ENCODE measurements at regions not wholly inside any gene's neighbourhood (a gene's known extent, or its start where the extent isn't known, plus 50 kb on each side); places are given as distances from the start of the nearest gene placed in this dataset.

- Histone ChIP-seq H3K4me3 (ENCODE audit: low read length) (no peak overlapping the region), H3K4me1 (ENCODE audit: control insufficient read depth, low read length) (no peaks in the 10 kb centered on the region), H3K4me2 (ENCODE audit: low read length) (no peak overlapping the region), H3K9me3 (ENCODE audit: control insufficient read depth, insufficient read depth, low read length) (no peaks in the 10 kb centered on the region), H3K27ac (ENCODE audit: low read depth, low read length) (no peak overlapping the region), H3K36me3 (ENCODE audit: control insufficient read depth, low read length) (no peaks in the 10 kb centered on the region), H3K27me3 (ENCODE audit: control insufficient read depth, low read length) (no peaks in the 10 kb centered on the region), H3K79me2 (ENCODE audit: control insufficient read depth, low read length) (no peaks in the 10 kb centered on the region), H4K20me1 (ENCODE audit: control insufficient read depth, insufficient read depth, low read depth, low read length) (no peaks in the 10 kb centered on the region), H3K9me2 (replicated peaks; ENCODE audit: control insufficient read depth, low read length) (no peaks in the 10 kb centered on the region), H3F3A (ENCODE audit: control insufficient read depth, insufficient read depth) (no peaks in the 10 kb centered on the region)
- TF ChIP-seq CTCF (IDR thresholded peaks at IDR 0.05; ENCODE audit: low read depth, low read length, poor library complexity, severe bottlenecking) = no peak
- no peak for TF ChIP-seq EZH2phosphoT487 (IDR thresholded peaks at IDR 0.05; ENCODE audit: borderline replicate concordance, low read length)
Measured at GRCh38 chr13:53545340-53545941, 516.8 kb downstream of the OLFM4 start.

GRCh38 chr13:53560556-53560955 lies 531.9 kb downstream of the OLFM4 start:
- no peak overlapping the region for H3K27ac ChIP-seq (ENCODE audit: low read depth, low read length)
- no peak overlapping the region for H3K4me2 ChIP-seq (ENCODE audit: low read length)
- H3K4me3 ChIP-seq (ENCODE audit: low read length) = no peak overlapping the region
- H3F3A ChIP-seq (ENCODE audit: control insufficient read depth, insufficient read depth) = no peaks in the 10 kb centered on the region
- TF ChIP-seq CTCF (IDR thresholded peaks at IDR 0.05; ENCODE audit: low read depth, low read length, poor library complexity, severe bottlenecking) (no peak), EZH2phosphoT487 (IDR thresholded peaks at IDR 0.05; ENCODE audit: borderline replicate concordance, low read length) (no peak)
- no peaks in the 10 kb centered on the region for H3K36me3 ChIP-seq (ENCODE audit: control insufficient read depth, low read length)
- H3K9me3 ChIP-seq (ENCODE audit: control insufficient read depth, insufficient read depth, low read length) = no peaks in the 10 kb centered on the region
- H4K20me1 ChIP-seq (ENCODE audit: control insufficient read depth, insufficient read depth, low read depth, low read length) = no peaks in the 10 kb centered on the region
- H3K9me2 ChIP-seq (replicated peaks; ENCODE audit: control insufficient read depth, low read length) = no peaks in the 10 kb centered on the region
- no peaks in the 10 kb centered on the region for H3K4me1 ChIP-seq (ENCODE audit: control insufficient read depth, low read length)
- no peaks in the 10 kb centered on the region for H3K79me2 ChIP-seq (ENCODE audit: control insufficient read depth, low read length)
- no peaks in the 10 kb centered on the region for H3K27me3 ChIP-seq (ENCODE audit: control insufficient read depth, low read length)

GRCh38 chr13:53562419-53562818 lies 533.8 kb downstream of the OLFM4 start:
- no peaks in the 10 kb centered on the region for H3K79me2 ChIP-seq (ENCODE audit: control insufficient read depth, low read length)
- no peak for TF ChIP-seq EZH2phosphoT487 (IDR thresholded peaks at IDR 0.05; ENCODE audit: borderline replicate concordance, low read length)
- no peak for TF ChIP-seq CTCF (IDR thresholded peaks at IDR 0.05; ENCODE audit: low read depth, low read length, poor library complexity, severe bottlenecking)
- H3K4me1 ChIP-seq (ENCODE audit: control insufficient read depth, low read length) = no peaks in the 10 kb centered on the region
- no peak overlapping the region for H3K27ac ChIP-seq (ENCODE audit: low read depth, low read length)
- no peak overlapping the region for H3K4me2 ChIP-seq (ENCODE audit: low read length)
- H3K27me3 ChIP-seq (ENCODE audit: control insufficient read depth, low read length) = no peaks in the 10 kb centered on the region
- no peaks in the 10 kb centered on the region for H3K9me3 ChIP-seq (ENCODE audit: control insufficient read depth, insufficient read depth, low read length)
- no peaks in the 10 kb centered on the region for H3K9me2 ChIP-seq (replicated peaks; ENCODE audit: control insufficient read depth, low read length)
- H4K20me1 ChIP-seq (ENCODE audit: control insufficient read depth, insufficient read depth, low read depth, low read length) = no peaks in the 10 kb centered on the region
- H3K4me3 ChIP-seq (ENCODE audit: low read length) = no peak overlapping the region
- no peaks in the 10 kb centered on the region for H3K36me3 ChIP-seq (ENCODE audit: control insufficient read depth, low read length)
- H3F3A ChIP-seq (ENCODE audit: control insufficient read depth, insufficient read depth) = no peaks in the 10 kb centered on the region
